K562 (cell line): ENCODE measurements at regions not wholly inside any gene's neighbourhood (a gene's known extent, or its start where the extent isn't known, plus 50 kb on each side); places are given as distances from the start of the nearest gene placed in this dataset.

ENCODE experiments used
- ATAC-seq: fragments of 200-7000 bp; cut with Tn5 transposase; 3 replicates; pipeline ENCODE4 v1.9.1; 2020; ENCODE audit warnings: moderate library complexity
- BruUV-seq: library from RNA; stranded (reverse); fragments of 400-500 nt; replicated peaks from 2 replicates; lab custom pipeline; 2021; lab: Mats Ljungman, UMichigan
- CTCF ChIA-PET: fragments of 300-600 bp; formaldehyde crosslinking; extraction: SDS; loops from one replicate; lab custom pipeline; 2021; ENCODE audit warnings: low intra/inter-chr PET ratio; lab: Yijun Ruan, JAX
- POLR2A ChIA-PET: fragments of 300-600, 350-650 bp; sonication (Branson Sonifier 250); formaldehyde crosslinking; extraction: SDS; loops from one replicate; lab custom pipeline; 2021; ENCODE audit warnings: antibody characterized with exemption, inconsistent platforms; lab: Yijun Ruan, JAX
- DNase-seq, 4 experiments: peaks; one replicate each; pipeline versions ENCODE4 v3.0.0 to v3.0.0-alpha.2; 2011 to 2018; ENCODE audit warnings: low spot score in 3 of 4, mixed read lengths in 3 of 4; ENCODE audit errors: extremely low read depth in 1 of 4
- FAIRE-seq: peaks from 2 replicates; lab custom pipeline; 2011; peaks lifted over from hg19 to GRCh38; lab: Jason Lieb, UNC
- H2AFZ ChIP-seq: 2 replicates; pipeline ENCODE4 v1.6.0; 2011; ENCODE audit warnings: low read depth, low read length, control low read depth, inconsistent platforms
- H3K27ac ChIP-seq: fragments of 200-600 bp; 3 replicates; pipeline ENCODE4 v1.8.0; 2011; ENCODE audit warnings: low read depth, mild to moderate bottlenecking, control low read depth, inconsistent platforms, low read length, moderate library complexity, mixed read lengths; ENCODE audit errors: extremely low read depth
- H3K27me3 ChIP-seq, 2 experiments: fragments of 300-600 bp in 1 of 2; 2 replicates in 1 of 2; 3 replicates in 1 of 2; pipeline versions ENCODE4 v1.6.0 to v1.8.0; 2011; ENCODE audit warnings: inconsistent platforms in 2 of 2, low read length in 2 of 2, mild to moderate bottlenecking in 1 of 2, mixed read lengths in 1 of 2, moderate library complexity in 1 of 2; ENCODE audit not compliant: control insufficient read depth in 2 of 2, insufficient read depth in 2 of 2
- H3K36me3 ChIP-seq: fragments of 300-600 bp; 3 replicates; pipeline ENCODE4 v1.8.0; 2011; ENCODE audit warnings: mild to moderate bottlenecking, low read length, inconsistent platforms; ENCODE audit not compliant: control insufficient read depth, insufficient read depth
- H3K4me1 ChIP-seq, 2 experiments: fragments of 200-600 bp in 1 of 2; replicated peaks in 1 of 2; 2 replicates in 1 of 2; 3 replicates in 1 of 2; pipeline versions ENCODE4 v1.5.1 to v1.8.0; 2011; ENCODE audit warnings: inconsistent platforms in 2 of 2, low read length in 2 of 2, mild to moderate bottlenecking in 1 of 2, mixed read lengths in 1 of 2, moderate library complexity in 1 of 2; ENCODE audit not compliant: control insufficient read depth in 2 of 2, insufficient read depth in 2 of 2
- H3K4me2 ChIP-seq: 2 replicates; pipeline ENCODE4 v1.6.1; 2011; ENCODE audit warnings: low read length, control low read depth, inconsistent platforms, mixed read lengths; ENCODE audit not compliant: insufficient read depth
- H3K4me3 ChIP-seq: fragments of 200-600 bp; sonication (generic), shearing (Covaris generic); 2 replicates; pipeline ENCODE4 v1.5.1; 2016; ENCODE audit warnings: control low read depth, inconsistent platforms
- H3K79me2 ChIP-seq: fragments of 200-600 bp; 3 replicates; pipeline ENCODE4 v1.8.0; 2011; ENCODE audit warnings: low read length, inconsistent platforms; ENCODE audit not compliant: control insufficient read depth, insufficient read depth
- H3K9ac ChIP-seq, 2 experiments: 2 replicates each; pipeline versions ENCODE4 v1.6.0 to v1.6.1; 2011; ENCODE audit warnings: low read depth in 2 of 2, low read length in 2 of 2, control low read depth in 1 of 2, inconsistent platforms in 1 of 2, mild to moderate bottlenecking in 1 of 2, mixed read lengths in 1 of 2; ENCODE audit not compliant: insufficient read depth in 1 of 2
- H3K9me1 ChIP-seq: one replicate; pipeline ENCODE4 v1.6.0; 2011; ENCODE audit warnings: inconsistent platforms, mild to moderate bottlenecking, low read length, moderate library complexity; ENCODE audit not compliant: control insufficient read depth, insufficient read depth
- H3K9me3 ChIP-seq: replicated peaks from 2 replicates; pipeline ENCODE4 v1.5.1; 2011; ENCODE audit warnings: low read depth, low read length, inconsistent platforms; ENCODE audit not compliant: control insufficient read depth, insufficient read depth
- H4K20me1 ChIP-seq: replicated peaks from 2 replicates; pipeline ENCODE4 v1.6.1; 2011; ENCODE audit warnings: low read length, inconsistent platforms, mixed read lengths; ENCODE audit not compliant: control insufficient read depth, insufficient read depth
- RAD21 ChIP-seq, 2 experiments: fragments of 250-450 bp in 1 of 2; fragments of 450-650 bp in 1 of 2; sonication (Bioruptor Pico) in 1 of 2; formaldehyde crosslinking in 1 of 2; IDR thresholded peaks in 1 of 2; conservative IDR thresholded peaks in 1 of 2; 2 replicates each; pipeline versions ENCODE4 v1.4.0 to v1.8.0; 2020 to 2022; ENCODE audit warnings: mild to moderate bottlenecking in 2 of 2, moderate library complexity in 1 of 2
- ZFP1 ChIP-seq: fragments of 450-650 bp; formaldehyde crosslinking; IDR thresholded peaks from 2 replicates; pipeline ENCODE4 v1.4.0; 2020; ENCODE audit warnings: mild to moderate bottlenecking, mixed read lengths
- in situ Hi-C: fragments of 300-500 bp; cut with MboI; formaldehyde crosslinking; loops from 4 replicates; pipeline ENCODE4 v1.15.0; 2018; ENCODE audit warnings: inconsistent platforms, mixed read lengths
- intact Hi-C: fragments of 100-400 bp; cut with micrococcal nuclease; formaldehyde crosslinking; loops from 2 replicates; pipeline ENCODE4 v1.14.2; 2022
- TF ChIP-seq, protein P1 (sequence below), 2 experiments: fragments of 450-650 bp in 1 of 2; IDR thresholded peaks; 2 replicates each; pipeline ENCODE4 v1.6.1; 2011 to 2017; ENCODE audit warnings: low read depth in 2 of 2, antibody characterized with exemption in 1 of 2, borderline replicate concordance in 1 of 2, low read length in 1 of 2, mild to moderate bottlenecking in 1 of 2, mixed read lengths in 1 of 2; ENCODE audit not compliant: control insufficient read depth in 1 of 2
- TF ChIP-seq, protein P2 (sequence below), 3 experiments: IDR thresholded peaks in 2 of 3; conservative IDR thresholded peaks in 1 of 3; 2 replicates each; pipeline ENCODE4 v1.5.1; 2011 to 2012; ENCODE audit warnings: low read length in 3 of 3, mild to moderate bottlenecking in 3 of 3, control low read depth in 2 of 3, improper control_type of control experiment in 1 of 3, inconsistent platforms in 1 of 3, low read depth in 1 of 3, mixed read lengths in 1 of 3, moderate library complexity in 1 of 3; ENCODE audit not compliant: insufficient read depth in 2 of 3

DNA sequence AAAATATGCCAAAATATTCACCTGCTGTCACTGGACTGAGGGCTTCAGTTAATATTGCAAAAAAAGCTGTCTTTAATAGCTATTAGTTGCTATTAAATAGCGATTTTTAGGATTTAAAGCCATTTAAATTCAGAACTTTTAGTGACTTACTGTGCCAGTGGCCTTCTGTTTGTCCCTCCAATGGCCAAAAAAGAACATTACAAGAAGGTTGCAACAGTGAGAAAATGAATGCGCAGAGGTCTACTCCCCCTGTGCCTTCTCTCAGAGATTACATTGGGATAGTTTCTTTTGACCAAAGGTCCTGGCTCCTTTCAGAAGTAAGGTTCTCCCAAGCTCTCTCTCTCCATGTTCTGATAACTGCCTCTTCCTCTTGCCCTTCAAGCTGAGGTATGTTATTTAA is 930.3 kb upstream of the ARRDC3 start (continued):
- TF ChIP-seq, protein P1, sequence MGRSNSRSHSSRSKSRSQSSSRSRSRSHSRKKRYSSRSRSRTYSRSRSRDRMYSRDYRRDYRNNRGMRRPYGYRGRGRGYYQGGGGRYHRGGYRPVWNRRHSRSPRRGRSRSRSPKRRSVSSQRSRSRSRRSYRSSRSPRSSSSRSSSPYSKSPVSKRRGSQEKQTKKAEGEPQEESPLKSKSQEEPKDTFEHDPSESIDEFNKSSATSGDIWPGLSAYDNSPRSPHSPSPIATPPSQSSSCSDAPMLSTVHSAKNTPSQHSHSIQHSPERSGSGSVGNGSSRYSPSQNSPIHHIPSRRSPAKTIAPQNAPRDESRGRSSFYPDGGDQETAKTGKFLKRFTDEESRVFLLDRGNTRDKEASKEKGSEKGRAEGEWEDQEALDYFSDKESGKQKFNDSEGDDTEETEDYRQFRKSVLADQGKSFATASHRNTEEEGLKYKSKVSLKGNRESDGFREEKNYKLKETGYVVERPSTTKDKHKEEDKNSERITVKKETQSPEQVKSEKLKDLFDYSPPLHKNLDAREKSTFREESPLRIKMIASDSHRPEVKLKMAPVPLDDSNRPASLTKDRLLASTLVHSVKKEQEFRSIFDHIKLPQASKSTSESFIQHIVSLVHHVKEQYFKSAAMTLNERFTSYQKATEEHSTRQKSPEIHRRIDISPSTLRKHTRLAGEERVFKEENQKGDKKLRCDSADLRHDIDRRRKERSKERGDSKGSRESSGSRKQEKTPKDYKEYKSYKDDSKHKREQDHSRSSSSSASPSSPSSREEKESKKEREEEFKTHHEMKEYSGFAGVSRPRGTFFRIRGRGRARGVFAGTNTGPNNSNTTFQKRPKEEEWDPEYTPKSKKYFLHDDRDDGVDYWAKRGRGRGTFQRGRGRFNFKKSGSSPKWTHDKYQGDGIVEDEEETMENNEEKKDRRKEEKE (IDR thresholded peaks at IDR 0.05; ENCODE audit: borderline replicate concordance in 1 of 2, control insufficient read depth in 1 of 2, low read depth in 2 of 2, low read length in 1 of 2), result no peak

DNA sequence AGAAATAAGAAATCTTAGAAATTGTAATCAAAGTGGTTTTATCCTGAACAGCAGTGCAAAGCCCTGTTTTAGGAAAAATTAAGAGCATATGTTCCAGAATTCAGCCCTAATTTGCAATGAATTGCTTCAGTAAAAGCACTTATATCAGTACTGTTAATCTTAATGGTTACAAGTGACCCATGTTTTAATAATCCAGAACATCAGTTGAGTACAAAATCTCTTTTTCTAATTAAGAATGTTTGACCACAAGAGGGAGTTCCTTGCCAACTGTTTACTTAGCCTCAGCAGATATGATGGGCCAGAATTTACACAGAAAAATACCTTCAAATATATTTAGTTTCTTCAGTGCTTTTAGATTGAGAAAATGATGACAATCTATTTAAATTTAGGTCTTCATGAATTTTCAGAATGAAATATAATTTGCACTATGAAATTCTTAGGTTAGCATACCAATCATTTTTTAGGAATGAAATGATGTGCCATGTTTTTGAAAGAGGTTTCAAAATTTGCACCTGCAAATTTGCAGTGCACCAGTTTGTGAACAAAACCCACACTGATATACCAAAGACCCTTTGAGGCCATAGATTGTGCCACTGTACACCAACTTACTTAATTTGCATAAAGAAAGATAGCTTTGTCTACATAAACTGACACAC is 926.3 kb upstream of the ARRDC3 start:
- Histone ChIP-seq H3K4me1 (no peaks in the 10 kb centered on the region), H3K4me2 (no peak overlapping the region), H3K36me3 (no peaks in the 10 kb centered on the region), H3K79me2 (no peaks in the 10 kb centered on the region), H2AFZ (no peak overlapping the region), H3K27me3 (no peaks in the 10 kb centered on the region), H3K27ac (no peak overlapping the region), H3K4me3 (no peak overlapping the region), H3K9me1 (no peaks in the 10 kb centered on the region), H3K9ac (no peak overlapping the region), H4K20me1 (no peaks in the 10 kb centered on the region), H3K9me3 (no peaks in the 10 kb centered on the region)
- FAIRE-seq (no peak), ATAC-seq (no peak), DNase-seq (peak in 1 of 4 experiments; percentile 2)
- ChIA-PET POLR2A (no interaction called here), CTCF (no interaction called here)
- TF ChIP-seq ZFP1 (CRISPR knock-in tag) (no peak), RAD21 (CRISPR knock-in tag; conservative IDR thresholded peaks at IDR 0.05 in 1 of 2, IDR thresholded peaks at IDR 0.05 in 1 of 2) (peak; percentile 45 to 49)
- TF ChIP-seq, protein P2, sequence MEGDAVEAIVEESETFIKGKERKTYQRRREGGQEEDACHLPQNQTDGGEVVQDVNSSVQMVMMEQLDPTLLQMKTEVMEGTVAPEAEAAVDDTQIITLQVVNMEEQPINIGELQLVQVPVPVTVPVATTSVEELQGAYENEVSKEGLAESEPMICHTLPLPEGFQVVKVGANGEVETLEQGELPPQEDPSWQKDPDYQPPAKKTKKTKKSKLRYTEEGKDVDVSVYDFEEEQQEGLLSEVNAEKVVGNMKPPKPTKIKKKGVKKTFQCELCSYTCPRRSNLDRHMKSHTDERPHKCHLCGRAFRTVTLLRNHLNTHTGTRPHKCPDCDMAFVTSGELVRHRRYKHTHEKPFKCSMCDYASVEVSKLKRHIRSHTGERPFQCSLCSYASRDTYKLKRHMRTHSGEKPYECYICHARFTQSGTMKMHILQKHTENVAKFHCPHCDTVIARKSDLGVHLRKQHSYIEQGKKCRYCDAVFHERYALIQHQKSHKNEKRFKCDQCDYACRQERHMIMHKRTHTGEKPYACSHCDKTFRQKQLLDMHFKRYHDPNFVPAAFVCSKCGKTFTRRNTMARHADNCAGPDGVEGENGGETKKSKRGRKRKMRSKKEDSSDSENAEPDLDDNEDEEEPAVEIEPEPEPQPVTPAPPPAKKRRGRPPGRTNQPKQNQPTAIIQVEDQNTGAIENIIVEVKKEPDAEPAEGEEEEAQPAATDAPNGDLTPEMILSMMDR (IDR thresholded peaks at IDR 0.05 in 2 of 3, conservative IDR thresholded peaks at IDR 0.05 in 1 of 3; ENCODE audit: insufficient read depth in 2 of 3, low read depth in 1 of 3, low read length in 3 of 3), result peak in 1 of 3 experiments; percentile 30; a peak in 2 of 6 replicates
- intact Hi-C loops (no loop called here), in situ Hi-C loops (no loop called here)
- BruUV-seq, result no TSS peak
